Central memory CD8-positive, alpha-beta T cell (primary cell): ENCODE measurements at regions not wholly inside any gene's neighbourhood (a gene's known extent, or its start where the extent isn't known, plus 50 kb on each side); places are given as distances from the start of the nearest gene placed in this dataset.
A peak's percentile ranks its signal among the peaks of the same experiment; 100 is the strongest.

ENCODE experiments used
- ATAC-seq: fragments of 150-1000 bp; cut with Tn5 transposase; replicated peaks from 2 replicates; pipeline ENCODE4 v1.10.0; 2022; ENCODE audit warnings: mild to moderate bottlenecking, moderate FRiP score, moderate number of reproducible peaks; ENCODE audit not compliant: poor library complexity, severe bottlenecking; ENCODE audit errors: extremely low read depth
- DNase-seq, 2 donors: peaks; one replicate each; pipeline ENCODE4 v3.0.0; 2021; ENCODE audit warnings: low spot score in 2 of 2
- H3K27ac Mint-ChIP-seq: one replicate; pipeline ENCODE4 v1.8.0; 2022; ENCODE audit warnings: low read depth, mild to moderate bottlenecking, moderate library complexity, mixed read lengths
- H3K27me3 Mint-ChIP-seq: one replicate; pipeline ENCODE4 v1.8.0; 2022; ENCODE audit warnings: mixed read lengths
- H3K36me3 Mint-ChIP-seq: one replicate; pipeline ENCODE4 v1.8.0; 2022; ENCODE audit warnings: mild to moderate bottlenecking, moderate library complexity, mixed read lengths; ENCODE audit not compliant: insufficient read depth
- H3K4me1 Mint-ChIP-seq: one replicate; pipeline ENCODE4 v1.8.0; 2022; ENCODE audit warnings: mixed read lengths
- H3K4me3 Mint-ChIP-seq: one replicate; pipeline ENCODE4 v1.8.0; 2022; ENCODE audit warnings: mild to moderate bottlenecking, moderate library complexity, mixed read lengths
- H3K9me3 Mint-ChIP-seq: one replicate; pipeline ENCODE4 v1.8.0; 2022; ENCODE audit warnings: mixed read lengths

DNA sequence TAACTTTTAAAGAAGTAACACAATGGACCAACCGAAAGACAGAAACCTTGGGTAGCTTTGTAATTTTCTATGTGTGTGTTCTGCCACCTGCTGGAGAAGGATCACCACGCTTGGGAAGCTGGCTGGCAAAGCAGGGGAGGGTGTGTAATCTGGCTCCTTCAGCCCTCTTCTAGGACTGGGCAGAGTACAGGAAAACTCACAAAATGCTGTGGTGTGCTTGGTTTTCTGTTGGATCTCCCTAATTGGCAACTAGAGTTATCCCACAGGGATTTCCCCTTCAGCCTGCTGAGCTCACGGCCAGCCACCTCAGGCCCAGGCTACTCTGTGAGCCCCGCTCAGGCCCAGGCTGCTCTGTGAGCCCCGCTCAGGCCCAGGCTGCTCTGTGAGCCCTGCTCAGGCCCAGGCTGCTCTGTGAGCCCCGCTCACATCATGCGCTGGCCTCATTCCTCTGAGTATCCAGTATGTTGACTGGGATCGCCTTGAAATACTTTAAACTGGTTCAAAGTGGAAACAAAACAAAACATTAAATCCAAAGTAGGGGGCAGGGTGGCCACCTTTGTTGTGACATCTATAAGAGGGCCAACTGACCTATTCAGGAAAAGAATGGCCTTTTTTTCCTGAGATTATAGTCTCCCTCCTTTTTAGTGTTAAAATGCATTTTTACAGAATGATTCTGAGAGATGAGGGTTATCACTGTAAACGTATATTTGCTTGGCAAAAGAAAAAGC is 52.0 kb upstream of the RNU6-8 start:
- H3K4me1 Mint-ChIP-seq: no peaks in the 10 kb centered on the region
- no peak for ATAC-seq
- H3K36me3 Mint-ChIP-seq: peaks cover 1% of the 10 kb centered on the region
- no peak overlapping the region for H3K4me3 Mint-ChIP-seq
- no peak overlapping the region for H3K27ac Mint-ChIP-seq
- H3K9me3 Mint-ChIP-seq: no peaks in the 10 kb centered on the region
- DNase-seq: peak in 1 of 2 donors; percentile 23
- H3K27me3 Mint-ChIP-seq: peaks cover 10% of the 10 kb centered on the region

DNA sequence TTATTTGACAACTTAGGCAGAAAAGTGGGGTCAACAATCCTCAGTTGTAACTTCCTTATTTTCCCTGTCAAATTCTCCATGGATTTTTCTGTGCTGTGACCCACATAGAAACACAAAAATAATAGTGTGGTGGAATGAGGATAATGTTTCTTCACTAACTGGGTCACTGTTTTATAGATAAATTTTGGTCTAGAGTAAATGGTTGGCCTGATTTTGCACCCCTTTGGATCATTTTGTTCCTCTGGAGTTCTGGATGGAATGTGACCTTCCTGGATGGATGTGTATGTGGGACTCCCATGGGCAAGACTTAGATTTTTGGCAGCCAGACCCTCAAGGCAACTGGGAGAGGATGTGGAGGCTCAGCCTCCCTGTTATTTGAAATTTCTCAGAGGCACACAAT is 52.7 kb upstream of the RNU6-8 start:
- Mint-ChIP-seq H3K27ac (no peak overlapping the region), H3K9me3 (no peaks in the 10 kb centered on the region), H3K27me3 (peaks cover 10% of the 10 kb centered on the region), H3K4me1 (no peaks in the 10 kb centered on the region), H3K36me3 (peaks cover 1% of the 10 kb centered on the region), H3K4me3 (no peak overlapping the region)
- no peak for ATAC-seq
- no peak for DNase-seq

DNA sequence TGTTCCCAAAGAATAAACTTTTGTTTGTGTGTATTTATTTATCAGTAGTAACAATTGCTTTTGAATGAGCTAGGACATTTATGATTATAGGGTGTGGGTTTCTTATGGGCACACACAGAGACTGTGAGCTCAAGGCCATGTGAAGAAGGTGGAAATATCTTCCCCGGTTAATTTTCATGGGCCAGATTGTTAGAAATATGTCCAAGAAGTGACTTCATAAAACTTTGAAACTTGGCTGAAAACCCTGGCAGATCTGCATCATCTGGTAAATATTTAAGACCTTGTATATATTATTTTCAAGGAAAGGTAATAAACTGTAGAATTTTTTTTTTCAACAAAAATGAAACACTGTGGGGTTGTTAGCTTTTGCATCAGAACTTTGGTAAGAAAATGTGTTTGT is 53.5 kb upstream of the RNU6-8 start:
- peaks cover 12% of the 10 kb centered on the region for H3K27me3 Mint-ChIP-seq
- H3K4me1 Mint-ChIP-seq: no peaks in the 10 kb centered on the region
- no peak overlapping the region for H3K27ac Mint-ChIP-seq
- no peaks in the 10 kb centered on the region for H3K9me3 Mint-ChIP-seq
- DNase-seq: no peak
- peaks cover 1% of the 10 kb centered on the region for H3K36me3 Mint-ChIP-seq
- no peak overlapping the region for H3K4me3 Mint-ChIP-seq
- ATAC-seq: no peak

DNA sequence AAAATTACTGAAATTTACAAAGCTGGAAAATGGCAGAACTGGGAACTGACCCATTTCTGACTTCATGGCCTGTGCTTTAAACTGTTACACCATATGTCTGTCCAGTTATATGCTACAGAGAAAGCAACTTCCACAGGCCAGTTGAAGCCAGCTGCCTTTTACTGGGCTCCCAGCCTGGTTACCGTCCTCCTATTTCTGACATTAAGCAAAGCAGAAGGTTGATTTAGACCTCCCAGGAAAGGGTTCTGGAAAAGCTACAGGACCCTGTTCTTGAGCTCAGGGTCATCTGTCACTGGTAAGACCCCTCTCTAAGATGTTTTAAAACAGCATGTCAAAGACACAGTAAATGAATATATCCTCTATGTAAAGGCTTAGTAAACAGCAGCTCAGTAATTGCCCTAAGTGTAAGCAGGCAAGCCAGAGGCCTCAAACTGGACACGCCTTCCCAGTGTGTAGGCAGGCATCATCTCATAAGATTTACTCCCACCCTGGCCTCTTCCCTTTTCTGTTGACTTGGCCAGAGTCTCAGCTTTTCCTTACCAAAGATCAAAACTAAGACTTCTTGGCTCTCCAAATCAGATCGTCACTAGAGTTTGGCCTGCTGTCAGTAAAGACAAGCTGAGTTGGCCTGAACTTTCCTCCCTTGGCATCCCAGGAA is 55.4 kb upstream of the RNU6-8 start:
- H3K9me3 Mint-ChIP-seq: peaks cover 6% of the 10 kb centered on the region
- no peaks in the 10 kb centered on the region for H3K4me1 Mint-ChIP-seq
- H3K27ac Mint-ChIP-seq: no peak overlapping the region
- H3K36me3 Mint-ChIP-seq: peaks cover 1% of the 10 kb centered on the region
- no peak for DNase-seq
- no peak overlapping the region for H3K4me3 Mint-ChIP-seq
- no peak for ATAC-seq
- peaks cover 21% of the 10 kb centered on the region for H3K27me3 Mint-ChIP-seq

DNA sequence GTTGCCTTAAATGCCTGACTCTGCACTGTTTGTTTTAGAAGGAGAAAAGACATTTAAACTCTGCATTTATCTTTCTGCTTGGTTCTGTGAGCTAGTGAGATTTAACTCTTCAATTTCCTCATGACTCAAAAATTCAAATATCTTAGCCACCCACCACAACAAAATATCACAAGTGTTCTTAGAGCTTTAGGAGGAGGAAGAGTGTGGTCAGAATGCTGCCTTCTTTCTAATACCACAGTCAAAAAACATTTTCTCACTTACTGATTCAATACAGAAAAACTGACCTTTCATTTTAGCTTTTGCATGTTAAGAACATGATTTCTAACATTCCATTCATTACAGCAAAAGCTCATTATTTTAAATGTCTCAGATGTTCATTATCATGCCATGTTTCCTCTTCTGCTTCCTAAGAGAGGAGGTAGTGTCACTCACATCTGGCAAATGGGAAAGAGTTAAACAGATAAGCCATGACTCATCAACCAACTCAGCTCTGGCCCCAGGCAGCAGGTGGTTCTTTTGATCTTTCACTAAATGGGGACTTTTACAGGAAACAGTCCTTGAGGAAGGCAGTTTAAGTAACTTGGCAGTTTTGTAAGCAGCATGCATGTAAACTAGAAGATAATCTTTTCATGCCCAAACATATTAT is 56.4 kb upstream of the RNU6-8 start:
- peaks cover 21% of the 10 kb centered on the region for H3K27me3 Mint-ChIP-seq
- ATAC-seq (no peak), DNase-seq (no peak)
- peaks cover 1% of the 10 kb centered on the region for H3K36me3 Mint-ChIP-seq
- H3K9me3 Mint-ChIP-seq: peaks cover 12% of the 10 kb centered on the region
- H3K4me3 Mint-ChIP-seq: no peak overlapping the region
- H3K27ac Mint-ChIP-seq: no peak overlapping the region
- no peaks in the 10 kb centered on the region for H3K4me1 Mint-ChIP-seq

DNA sequence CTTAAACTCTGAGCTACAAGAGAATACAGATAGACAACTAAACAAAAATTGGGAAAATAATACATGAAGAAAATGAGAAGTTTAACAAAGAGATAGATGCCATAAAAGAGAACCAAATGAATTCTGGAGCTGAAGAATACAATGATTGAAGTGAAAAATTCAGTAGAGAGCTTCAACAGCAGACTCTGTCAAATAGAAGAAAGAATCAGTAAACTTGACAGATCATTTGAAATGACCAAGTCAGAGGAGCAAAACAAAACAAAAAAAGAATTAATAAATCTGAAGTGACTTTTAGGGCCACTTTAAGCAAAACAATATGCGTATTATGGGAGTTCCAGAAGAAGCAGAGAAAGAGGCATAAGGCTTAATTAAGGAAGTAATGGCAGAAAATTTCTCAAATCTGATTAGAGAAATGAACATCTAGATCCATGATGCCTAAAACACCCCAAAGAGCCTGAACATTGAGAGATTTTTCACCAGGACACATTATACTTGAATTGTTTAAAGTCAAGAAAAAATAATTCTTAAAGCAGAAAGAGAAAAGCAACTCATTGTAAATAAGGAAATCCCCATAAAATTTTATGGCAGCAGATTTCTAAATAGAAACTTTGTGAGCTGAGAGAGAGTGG is 61.0 kb upstream of the RNU6-8 start:
- H3K4me3 Mint-ChIP-seq: no peak overlapping the region
- DNase-seq (no peak), ATAC-seq (no peak)
- no peak overlapping the region for H3K27ac Mint-ChIP-seq
- peaks cover 4% of the 10 kb centered on the region for H3K36me3 Mint-ChIP-seq
- H3K4me1 Mint-ChIP-seq: no peaks in the 10 kb centered on the region
- H3K27me3 Mint-ChIP-seq: peaks cover 21% of the 10 kb centered on the region
- H3K9me3 Mint-ChIP-seq: peaks cover 12% of the 10 kb centered on the region

DNA sequence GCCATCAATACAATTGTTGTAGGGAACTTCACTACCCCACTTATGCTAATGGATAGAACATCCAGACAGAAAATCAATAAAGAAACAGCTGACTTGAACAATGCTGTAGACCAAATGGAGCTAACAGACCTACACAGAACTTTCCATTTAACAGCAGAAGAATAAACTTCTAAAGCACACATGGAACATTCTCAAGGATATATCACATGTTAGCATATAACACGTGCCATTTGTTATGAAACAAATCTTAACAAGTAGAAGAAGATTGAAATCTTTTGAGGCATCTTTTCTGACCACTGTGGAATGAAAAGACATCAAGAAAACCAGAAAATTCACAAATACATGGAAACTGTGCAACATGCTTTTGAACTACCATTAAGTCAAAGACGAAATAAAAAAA is 62.5 kb upstream of the RNU6-8 start:
- Mint-ChIP-seq H3K36me3 (peaks cover 3% of the 10 kb centered on the region), H3K27me3 (peaks cover 11% of the 10 kb centered on the region), H3K27ac (no peak overlapping the region), H3K4me1 (no peaks in the 10 kb centered on the region), H3K4me3 (no peak overlapping the region), H3K9me3 (peaks cover 12% of the 10 kb centered on the region)
- no peak for DNase-seq
- ATAC-seq: no peak

DNA sequence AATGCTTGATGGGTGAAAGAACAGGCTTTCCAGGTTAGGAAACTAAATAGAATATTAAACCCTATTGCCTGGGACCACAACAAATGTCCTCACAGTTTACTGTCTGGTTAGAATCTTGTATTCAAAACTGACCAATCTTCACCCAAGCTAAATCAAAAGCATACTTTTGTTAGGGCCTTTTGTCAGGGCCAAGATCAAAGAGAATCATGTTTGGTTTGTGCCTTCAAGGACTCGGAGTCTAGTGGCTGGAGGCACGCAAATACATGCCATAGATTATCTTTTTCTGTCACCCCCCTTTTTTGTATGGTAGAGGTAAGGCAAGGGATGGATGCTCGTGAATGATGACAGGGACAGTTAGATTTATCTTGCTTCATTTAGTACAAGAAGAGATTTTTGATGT is 51.1 kb upstream of the AKAP6 start:
- Mint-ChIP-seq H3K4me3 (no peak overlapping the region), H3K9me3 (peaks cover 22% of the 10 kb centered on the region), H3K27me3 (peaks cover 65% of the 10 kb centered on the region), H3K27ac (no peak overlapping the region), H3K4me1 (no peaks in the 10 kb centered on the region), H3K36me3 (no peaks in the 10 kb centered on the region)
- ATAC-seq (no peak), DNase-seq (no peak)
